ENCODE measurements at regions not wholly inside any gene's neighbourhood (a gene's known extent, or its start where the extent isn't known, plus 50 kb on each side); places are given as distances from the start of the nearest gene placed in this dataset.

DNA sequence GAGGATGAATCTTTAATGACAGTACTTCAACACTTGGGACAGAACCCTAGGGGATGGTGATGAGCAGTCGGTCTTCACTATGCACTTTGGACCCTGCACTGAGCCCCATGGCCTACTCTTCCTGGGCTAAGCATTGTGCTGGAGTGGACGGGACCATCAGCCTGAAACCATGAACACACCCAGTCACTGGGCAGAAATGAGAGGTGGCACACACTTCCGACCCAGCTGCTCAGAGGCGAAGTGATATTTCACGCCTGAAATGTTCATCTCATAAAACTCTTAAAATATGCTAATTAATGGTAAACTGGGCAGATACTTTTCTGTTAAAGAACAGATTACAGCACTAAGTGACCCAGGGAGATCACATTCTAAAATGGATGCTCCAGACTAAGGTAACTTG lies 150.3 kb upstream of the NDUFV2 start:
- Histone ChIP-seq H3K27ac (replicated peaks) (no peak overlapping the region), H3K4me3 (replicated peaks; ENCODE audit: insufficient read depth, low read length) (no peak overlapping the region), H3K27me3 (ENCODE audit: insufficient read depth, poor library complexity, severe bottlenecking) (peaks cover 2% of the 10 kb centered on the region)
- TF ChIP-seq POLR2AphosphoS5 (IDR thresholded peaks at IDR 0.05; ENCODE audit: low read depth) (no peak), GABPA (IDR thresholded peaks at IDR 0.05; ENCODE audit: low read depth) (no peak), SPI1 (IDR thresholded peaks at IDR 0.05; ENCODE audit: borderline replicate concordance, low read depth) (no peak)
- TF ChIP-seq, protein P1, sequence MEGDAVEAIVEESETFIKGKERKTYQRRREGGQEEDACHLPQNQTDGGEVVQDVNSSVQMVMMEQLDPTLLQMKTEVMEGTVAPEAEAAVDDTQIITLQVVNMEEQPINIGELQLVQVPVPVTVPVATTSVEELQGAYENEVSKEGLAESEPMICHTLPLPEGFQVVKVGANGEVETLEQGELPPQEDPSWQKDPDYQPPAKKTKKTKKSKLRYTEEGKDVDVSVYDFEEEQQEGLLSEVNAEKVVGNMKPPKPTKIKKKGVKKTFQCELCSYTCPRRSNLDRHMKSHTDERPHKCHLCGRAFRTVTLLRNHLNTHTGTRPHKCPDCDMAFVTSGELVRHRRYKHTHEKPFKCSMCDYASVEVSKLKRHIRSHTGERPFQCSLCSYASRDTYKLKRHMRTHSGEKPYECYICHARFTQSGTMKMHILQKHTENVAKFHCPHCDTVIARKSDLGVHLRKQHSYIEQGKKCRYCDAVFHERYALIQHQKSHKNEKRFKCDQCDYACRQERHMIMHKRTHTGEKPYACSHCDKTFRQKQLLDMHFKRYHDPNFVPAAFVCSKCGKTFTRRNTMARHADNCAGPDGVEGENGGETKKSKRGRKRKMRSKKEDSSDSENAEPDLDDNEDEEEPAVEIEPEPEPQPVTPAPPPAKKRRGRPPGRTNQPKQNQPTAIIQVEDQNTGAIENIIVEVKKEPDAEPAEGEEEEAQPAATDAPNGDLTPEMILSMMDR (IDR thresholded peaks at IDR 0.05; ENCODE audit: insufficient read depth, low read length) = no peak
- TF ChIP-seq, protein P2, sequence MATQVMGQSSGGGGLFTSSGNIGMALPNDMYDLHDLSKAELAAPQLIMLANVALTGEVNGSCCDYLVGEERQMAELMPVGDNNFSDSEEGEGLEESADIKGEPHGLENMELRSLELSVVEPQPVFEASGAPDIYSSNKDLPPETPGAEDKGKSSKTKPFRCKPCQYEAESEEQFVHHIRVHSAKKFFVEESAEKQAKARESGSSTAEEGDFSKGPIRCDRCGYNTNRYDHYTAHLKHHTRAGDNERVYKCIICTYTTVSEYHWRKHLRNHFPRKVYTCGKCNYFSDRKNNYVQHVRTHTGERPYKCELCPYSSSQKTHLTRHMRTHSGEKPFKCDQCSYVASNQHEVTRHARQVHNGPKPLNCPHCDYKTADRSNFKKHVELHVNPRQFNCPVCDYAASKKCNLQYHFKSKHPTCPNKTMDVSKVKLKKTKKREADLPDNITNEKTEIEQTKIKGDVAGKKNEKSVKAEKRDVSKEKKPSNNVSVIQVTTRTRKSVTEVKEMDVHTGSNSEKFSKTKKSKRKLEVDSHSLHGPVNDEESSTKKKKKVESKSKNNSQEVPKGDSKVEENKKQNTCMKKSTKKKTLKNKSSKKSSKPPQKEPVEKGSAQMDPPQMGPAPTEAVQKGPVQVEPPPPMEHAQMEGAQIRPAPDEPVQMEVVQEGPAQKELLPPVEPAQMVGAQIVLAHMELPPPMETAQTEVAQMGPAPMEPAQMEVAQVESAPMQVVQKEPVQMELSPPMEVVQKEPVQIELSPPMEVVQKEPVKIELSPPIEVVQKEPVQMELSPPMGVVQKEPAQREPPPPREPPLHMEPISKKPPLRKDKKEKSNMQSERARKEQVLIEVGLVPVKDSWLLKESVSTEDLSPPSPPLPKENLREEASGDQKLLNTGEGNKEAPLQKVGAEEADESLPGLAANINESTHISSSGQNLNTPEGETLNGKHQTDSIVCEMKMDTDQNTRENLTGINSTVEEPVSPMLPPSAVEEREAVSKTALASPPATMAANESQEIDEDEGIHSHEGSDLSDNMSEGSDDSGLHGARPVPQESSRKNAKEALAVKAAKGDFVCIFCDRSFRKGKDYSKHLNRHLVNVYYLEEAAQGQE (IDR thresholded peaks at IDR 0.05; ENCODE audit: insufficient replicate concordance, low read depth) = no peak
- DNase-seq (ENCODE audit: low read depth in 1 of 2, low spot score in 1 of 2) = no peak

DNA sequence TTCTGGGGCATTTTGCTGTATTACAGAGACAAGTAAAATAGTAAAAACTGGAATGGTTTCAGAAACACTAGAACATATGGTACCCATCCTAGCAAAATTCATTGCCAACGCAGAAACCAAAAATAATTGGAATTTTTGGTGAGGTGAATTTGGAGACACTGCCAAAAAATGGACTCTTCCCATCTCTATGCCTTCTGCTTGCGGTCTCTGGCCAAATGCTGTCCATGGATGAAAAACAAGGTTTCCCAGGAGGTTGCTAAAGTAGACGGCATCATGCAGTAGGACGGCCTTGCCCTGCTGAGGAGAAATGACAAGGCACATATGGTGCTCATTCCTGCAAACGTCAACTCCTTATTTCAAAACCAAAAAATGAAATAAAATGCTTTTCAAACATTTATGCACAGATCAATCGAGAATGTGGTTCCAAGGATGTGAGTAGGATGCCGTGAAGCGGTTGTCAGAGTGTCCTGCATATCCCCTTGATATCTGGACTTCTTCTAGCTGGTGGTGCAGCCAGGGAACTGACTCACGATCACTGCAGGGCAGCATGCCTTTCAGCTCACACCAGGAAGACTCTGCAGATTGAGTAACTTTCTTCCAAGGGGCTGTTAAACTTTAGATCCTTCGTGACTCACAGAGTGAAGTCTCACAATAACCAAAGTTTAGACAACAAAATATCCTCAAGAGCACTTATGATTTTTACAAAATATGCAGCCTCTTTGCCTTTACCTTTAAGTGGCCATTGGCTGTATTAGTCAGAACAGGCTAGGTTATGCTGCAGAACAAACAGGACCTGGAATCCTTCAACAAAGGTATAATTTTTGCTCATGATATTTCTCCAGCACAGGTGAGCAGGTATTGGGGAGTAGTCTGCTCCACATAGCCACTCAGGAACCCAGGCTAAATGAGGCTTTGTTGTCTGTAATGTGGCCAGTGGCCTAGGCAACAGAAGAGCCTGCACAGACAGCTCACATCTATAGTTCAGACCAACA lies 149.4 kb upstream of the NDUFV2 start:
- TF ChIP-seq SPI1 (IDR thresholded peaks at IDR 0.05; ENCODE audit: borderline replicate concordance, low read depth) = no peak
- TF ChIP-seq, protein P1 (IDR thresholded peaks at IDR 0.05; ENCODE audit: insufficient read depth, low read length) = no peak
- Histone ChIP-seq H3K27me3 (ENCODE audit: insufficient read depth, poor library complexity, severe bottlenecking) (peaks cover 2% of the 10 kb centered on the region), H3K27ac (replicated peaks) (no peak overlapping the region), H3K4me3 (replicated peaks; ENCODE audit: insufficient read depth, low read length) (no peak overlapping the region)
- DNase-seq (ENCODE audit: low read depth in 1 of 2, low spot score in 1 of 2) = no peak

DNA sequence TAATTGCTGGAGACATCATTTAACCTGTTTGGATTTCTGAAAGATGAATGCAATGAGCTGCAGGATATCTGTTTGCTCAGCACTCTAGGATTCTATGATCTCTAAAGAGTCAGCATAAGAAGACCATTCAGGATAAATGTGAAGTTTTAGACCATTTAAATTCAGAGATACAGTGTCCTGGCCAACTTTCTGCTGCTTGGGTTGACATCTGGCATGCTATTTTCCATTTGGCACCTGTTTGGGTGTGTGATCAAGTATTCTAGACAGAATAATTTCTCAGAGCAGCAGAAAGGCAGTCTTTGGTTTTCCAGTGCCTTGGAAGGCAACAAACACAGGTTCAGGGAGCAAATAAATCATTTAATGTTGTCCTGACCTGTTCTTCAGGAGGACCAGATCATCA lies 144.8 kb upstream of the NDUFV2 start:
- H3K27me3 ChIP-seq (ENCODE audit: insufficient read depth, poor library complexity, severe bottlenecking) = peaks cover 2% of the 10 kb centered on the region
- DNase-seq (ENCODE audit: low read depth in 1 of 2, low spot score in 1 of 2) = no peak
- TF ChIP-seq SPI1 (IDR thresholded peaks at IDR 0.05; ENCODE audit: borderline replicate concordance, low read depth) = no peak
- no peak overlapping the region for H3K4me3 ChIP-seq (replicated peaks; ENCODE audit: insufficient read depth, low read length)
- H3K27ac ChIP-seq (replicated peaks) = no peak overlapping the region

DNA sequence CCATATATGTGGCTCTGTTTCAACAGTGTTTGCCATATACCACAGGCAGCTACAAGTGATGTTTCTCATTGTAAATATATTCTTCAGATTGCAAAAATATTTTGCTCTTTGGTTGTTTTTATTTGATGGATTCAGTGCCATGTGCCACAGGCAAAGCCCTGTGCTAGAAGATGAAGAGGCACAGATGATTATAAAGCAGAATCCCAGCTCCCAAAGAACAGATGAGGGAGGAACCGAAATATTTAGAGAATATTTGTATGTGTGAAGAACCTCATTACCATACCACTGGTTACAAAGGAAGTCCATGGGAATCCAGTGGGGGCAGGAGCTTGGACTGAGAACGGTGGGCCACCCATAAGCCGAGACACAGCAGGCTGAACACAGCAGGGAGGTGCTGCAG lies 143.8 kb upstream of the NDUFV2 start:
- TF ChIP-seq POLR2AphosphoS5 (IDR thresholded peaks at IDR 0.05; ENCODE audit: low read depth) (no peak), GABPA (IDR thresholded peaks at IDR 0.05; ENCODE audit: low read depth) (no peak), SPI1 (IDR thresholded peaks at IDR 0.05; ENCODE audit: borderline replicate concordance, low read depth) (no peak)
- TF ChIP-seq, protein P1 (IDR thresholded peaks at IDR 0.05; ENCODE audit: insufficient read depth, low read length) = no peak
- TF ChIP-seq, protein P2 (IDR thresholded peaks at IDR 0.05; ENCODE audit: insufficient replicate concordance, low read depth) = no peak
- H3K4me3 ChIP-seq (replicated peaks; ENCODE audit: insufficient read depth, low read length) = no peak overlapping the region
- no peak overlapping the region for H3K27ac ChIP-seq (replicated peaks)
- DNase-seq (ENCODE audit: low read depth in 1 of 2, low spot score in 1 of 2) = no peak
- H3K27me3 ChIP-seq (ENCODE audit: insufficient read depth, poor library complexity, severe bottlenecking) = peaks cover 2% of the 10 kb centered on the region

Measured in HL-60 (cell line).